Mesothelial cell of epicardium (in vitro differentiated cells): ENCODE measurements at regions not wholly inside any gene's neighbourhood (a gene's known extent, or its start where the extent isn't known, plus 50 kb on each side); places are given as distances from the start of the nearest gene placed in this dataset.

Experiments used
- DNase-seq, 2 experiments: peaks; one replicate each; pipeline ENCODE4 v3.0.0; 2021; ENCODE audit warnings: low spot score in 2 of 2; ENCODE audit not compliant: unreplicated experiment in 2 of 2
- H3K27ac Mint-ChIP-seq: 2 replicates; pipeline ENCODE4 v1.8.0; 2021; ENCODE audit warnings: mixed read lengths
- H3K27me3 Mint-ChIP-seq: 2 replicates; pipeline ENCODE4 v1.8.0; 2021; ENCODE audit warnings: low read depth, mixed read lengths
- H3K36me3 Mint-ChIP-seq: 2 replicates; pipeline ENCODE4 v1.8.0; 2021; ENCODE audit warnings: mixed read lengths
- H3K4me1 Mint-ChIP-seq: 2 replicates; pipeline ENCODE4 v1.8.0; 2021; ENCODE audit warnings: mixed read lengths
- H3K4me3 Mint-ChIP-seq: 2 replicates; pipeline ENCODE4 v1.8.0; 2021; ENCODE audit warnings: mild to moderate bottlenecking, moderate library complexity, mixed read lengths
- H3K9me3 Mint-ChIP-seq: 2 replicates; pipeline ENCODE4 v1.8.0; 2021; ENCODE audit warnings: mixed read lengths
- TF ChIP-seq, protein P1 (sequence below): fragments of 200-600 bp; sonication (generic); IDR thresholded peaks from one replicate; pipeline ENCODE4 v1.5.0; 2021; ENCODE audit warnings: antibody characterized with exemption; ENCODE audit not compliant: unreplicated experiment

- H3K27ac Mint-ChIP-seq, result no peak overlapping the region
- no peaks in the 10 kb centered on the region for H3K4me1 Mint-ChIP-seq
- DNase-seq, result no peak
- TF ChIP-seq, protein P1, sequence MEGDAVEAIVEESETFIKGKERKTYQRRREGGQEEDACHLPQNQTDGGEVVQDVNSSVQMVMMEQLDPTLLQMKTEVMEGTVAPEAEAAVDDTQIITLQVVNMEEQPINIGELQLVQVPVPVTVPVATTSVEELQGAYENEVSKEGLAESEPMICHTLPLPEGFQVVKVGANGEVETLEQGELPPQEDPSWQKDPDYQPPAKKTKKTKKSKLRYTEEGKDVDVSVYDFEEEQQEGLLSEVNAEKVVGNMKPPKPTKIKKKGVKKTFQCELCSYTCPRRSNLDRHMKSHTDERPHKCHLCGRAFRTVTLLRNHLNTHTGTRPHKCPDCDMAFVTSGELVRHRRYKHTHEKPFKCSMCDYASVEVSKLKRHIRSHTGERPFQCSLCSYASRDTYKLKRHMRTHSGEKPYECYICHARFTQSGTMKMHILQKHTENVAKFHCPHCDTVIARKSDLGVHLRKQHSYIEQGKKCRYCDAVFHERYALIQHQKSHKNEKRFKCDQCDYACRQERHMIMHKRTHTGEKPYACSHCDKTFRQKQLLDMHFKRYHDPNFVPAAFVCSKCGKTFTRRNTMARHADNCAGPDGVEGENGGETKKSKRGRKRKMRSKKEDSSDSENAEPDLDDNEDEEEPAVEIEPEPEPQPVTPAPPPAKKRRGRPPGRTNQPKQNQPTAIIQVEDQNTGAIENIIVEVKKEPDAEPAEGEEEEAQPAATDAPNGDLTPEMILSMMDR, result no peak
- no peaks in the 10 kb centered on the region for H3K36me3 Mint-ChIP-seq
- peaks cover 79% of the 10 kb centered on the region for H3K27me3 Mint-ChIP-seq
- H3K4me3 Mint-ChIP-seq, result no peak overlapping the region
- no peaks in the 10 kb centered on the region for H3K9me3 Mint-ChIP-seq
Observed at GRCh38 chr12:112599871-112600270, 181.1 kb downstream of the PTPN11 start.

- no peak overlapping the region for H3K27ac Mint-ChIP-seq
- TF ChIP-seq, protein P1, result no peak
- H3K27me3 Mint-ChIP-seq, result peaks cover 83% of the 10 kb centered on the region
- H3K9me3 Mint-ChIP-seq, result no peaks in the 10 kb centered on the region
- DNase-seq, result no peak
- no peaks in the 10 kb centered on the region for H3K36me3 Mint-ChIP-seq
- no peak overlapping the region for H3K4me3 Mint-ChIP-seq
- H3K4me1 Mint-ChIP-seq, result no peaks in the 10 kb centered on the region
Observed at GRCh38 chr12:112602150-112602549, 183.4 kb downstream of the PTPN11 start.

DNA sequence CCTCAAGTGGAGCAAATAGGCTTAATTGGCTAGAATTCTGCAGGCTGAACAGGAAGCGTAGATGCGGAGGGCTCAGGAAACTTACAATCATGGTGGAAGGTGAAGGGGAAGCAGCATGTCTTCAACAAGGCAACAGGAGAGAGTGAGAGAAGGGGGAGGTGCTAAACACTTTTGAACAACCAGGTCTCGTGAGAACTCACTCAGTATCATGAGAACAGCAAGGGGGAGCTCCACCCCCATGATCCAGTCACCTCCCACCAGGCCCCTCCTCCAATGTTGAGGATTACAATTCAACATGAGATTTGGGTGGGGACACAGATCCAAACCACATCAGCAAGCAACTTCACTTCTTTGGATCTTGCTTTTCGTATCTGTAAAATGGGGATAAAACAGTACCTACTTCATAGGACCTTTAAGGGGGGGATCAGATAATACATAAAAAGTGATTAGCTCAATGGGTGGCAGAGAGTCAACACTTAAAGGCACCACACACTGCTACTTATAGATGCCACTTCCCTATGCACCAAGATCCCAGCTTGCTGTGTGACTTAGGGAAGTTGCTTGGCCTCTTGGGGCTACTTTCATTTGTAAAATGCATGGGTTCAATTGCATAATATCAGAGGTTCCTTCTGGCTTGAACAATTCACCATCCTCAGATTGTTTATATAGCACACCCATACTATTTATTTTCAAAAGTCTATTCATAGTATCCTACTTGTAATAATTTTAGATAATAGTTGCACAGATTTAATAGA is 184.8 kb upstream of the RPH3A start:
- TF ChIP-seq, protein P1, result no peak
- no peaks in the 10 kb centered on the region for H3K4me1 Mint-ChIP-seq

GRCh38 chr12:112607427-112607826 is 184.1 kb upstream of the RPH3A start:
- Mint-ChIP-seq H3K4me1 (no peaks in the 10 kb centered on the region), H3K36me3 (no peaks in the 10 kb centered on the region), H3K4me3 (no peak overlapping the region), H3K9me3 (no peaks in the 10 kb centered on the region), H3K27ac (no peak overlapping the region), H3K27me3 (peaks cover 65% of the 10 kb centered on the region)
- no peak for DNase-seq
- TF ChIP-seq, protein P1, result no peak

More for the DNA sequence above, 184.8 kb upstream of the RPH3A start:
- no peak for DNase-seq
- Mint-ChIP-seq H3K27me3 (peaks cover 72% of the 10 kb centered on the region), H3K9me3 (no peaks in the 10 kb centered on the region), H3K36me3 (no peaks in the 10 kb centered on the region), H3K27ac (no peak overlapping the region), H3K4me3 (no peak overlapping the region)

DNA sequence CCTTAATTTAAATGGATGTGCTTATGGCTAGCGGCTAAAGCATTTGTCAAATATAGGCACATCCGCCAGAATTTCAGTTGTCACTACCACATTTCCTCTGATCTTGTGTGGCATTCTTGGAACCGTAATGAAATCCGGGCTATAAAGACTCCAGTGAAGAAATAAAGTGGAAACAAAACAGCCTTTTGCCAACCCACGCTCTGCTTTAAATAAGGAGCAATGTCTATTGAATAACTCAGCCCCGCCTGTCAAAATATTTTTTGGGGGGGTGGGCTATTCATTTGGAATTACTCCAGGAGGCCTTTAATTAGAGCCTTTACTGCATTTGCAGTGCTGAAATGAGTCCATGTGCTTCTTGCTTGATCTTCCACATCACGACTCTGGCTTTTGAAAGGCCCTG is 179.6 kb upstream of the RPH3A start:
- TF ChIP-seq, protein P1, result no peak
- no peak for DNase-seq
- H3K9me3 Mint-ChIP-seq, result no peaks in the 10 kb centered on the region
- H3K27ac Mint-ChIP-seq, result no peak overlapping the region
- no peaks in the 10 kb centered on the region for H3K36me3 Mint-ChIP-seq
- no peak overlapping the region for H3K4me3 Mint-ChIP-seq
- H3K4me1 Mint-ChIP-seq, result no peaks in the 10 kb centered on the region
- H3K27me3 Mint-ChIP-seq, result peaks cover 44% of the 10 kb centered on the region
